ENCODE measurements at regions not wholly inside any gene's neighbourhood (a gene's known extent, or its start where the extent isn't known, plus 50 kb on each side); places are given as distances from the start of the nearest gene placed in this dataset.
"Not testable (repeated sequence)": the region's sequence is repeated elsewhere in the genome, so short reads cannot be mapped to it uniquely, and the experiment has no call there.

- no peak for DNase-seq (ENCODE audit: low read depth)
- Mint-ChIP-seq H3K27ac (ENCODE audit: unreplicated experiment) (no peak overlapping the region), H3K4me3 (ENCODE audit: unreplicated experiment) (no peak overlapping the region), H3K36me3 (ENCODE audit: low read depth, unreplicated experiment) (peaks cover 2% of the 10 kb centered on the region), H3K27me3 (ENCODE audit: low read depth, unreplicated experiment) (no peaks in the 10 kb centered on the region), H3K9me3 (ENCODE audit: unreplicated experiment) (peaks cover 2% of the 10 kb centered on the region), H3K4me1 (ENCODE audit: low read depth, unreplicated experiment) (peaks cover 10% of the 10 kb centered on the region)
- Histone ChIP-seq H3K9ac (ENCODE audit: low read length) (no peak overlapping the region), H2AFZ (ENCODE audit: low read depth, low read length) (no peak overlapping the region), H3K4me1 (ENCODE audit: insufficient read depth, low read length) (no peaks in the 10 kb centered on the region), H3K79me2 (ENCODE audit: insufficient read depth, low read length) (no peaks in the 10 kb centered on the region), H3K27ac (ENCODE audit: low read depth, low read length) (no peak overlapping the region), H3K4me2 (ENCODE audit: low read length) (no peak overlapping the region), H3K36me3 (ENCODE audit: insufficient read depth, low read length) (no peaks in the 10 kb centered on the region), H3K27me3 (ENCODE audit: insufficient read depth, low read length) (no peaks in the 10 kb centered on the region), H3K9me3 (ENCODE audit: insufficient read depth, low read depth, low read length) (no peaks in the 10 kb centered on the region), H4K20me1 (ENCODE audit: insufficient read depth, low read length) (no peaks in the 10 kb centered on the region), H3K4me3 (ENCODE audit: insufficient read depth, low read depth, low read length) (no peak overlapping the region)
- no peak for FAIRE-seq
- TF ChIP-seq EZH2 (IDR thresholded peaks at IDR 0.05; ENCODE audit: insufficient read depth, low read length) (no peak), CTCF (IDR thresholded peaks at IDR 0.05; ENCODE audit: insufficient read depth, low read depth, low read length) (no peak)
These were observed 123.8 kb downstream of the FAM170A start for GRCh38 chr5:119752921-119753886.

- not testable (repeated sequence) for H3K9me3 Mint-ChIP-seq (ENCODE audit: unreplicated experiment); H3K36me3 Mint-ChIP-seq (ENCODE audit: low read depth, unreplicated experiment); H3K4me3 Mint-ChIP-seq (ENCODE audit: unreplicated experiment); H3K79me2 ChIP-seq (ENCODE audit: insufficient read depth, low read length); H3K27ac ChIP-seq (ENCODE audit: low read depth, low read length); H3K36me3 ChIP-seq (ENCODE audit: insufficient read depth, low read length); H4K20me1 ChIP-seq (ENCODE audit: insufficient read depth, low read length); H3K9ac ChIP-seq (ENCODE audit: low read length); H2AFZ ChIP-seq (ENCODE audit: low read depth, low read length); H3K27ac Mint-ChIP-seq (ENCODE audit: unreplicated experiment); FAIRE-seq; H3K4me1 Mint-ChIP-seq (ENCODE audit: low read depth, unreplicated experiment); H3K4me3 ChIP-seq (ENCODE audit: insufficient read depth, low read depth, low read length); H3K9me3 ChIP-seq (ENCODE audit: insufficient read depth, low read depth, low read length); H3K27me3 Mint-ChIP-seq (ENCODE audit: low read depth, unreplicated experiment); DNase-seq (ENCODE audit: low read depth); H3K4me1 ChIP-seq (ENCODE audit: insufficient read depth, low read length); H3K4me2 ChIP-seq (ENCODE audit: low read length); H3K27me3 ChIP-seq (ENCODE audit: insufficient read depth, low read length)
These were observed 125.5 kb downstream of the FAM170A start for GRCh38 chr5:119754825-119755224.

GRCh38 chr5:119757276-119757675, 127.9 kb downstream of the FAM170A start:
- H3K4me1 Mint-ChIP-seq (ENCODE audit: low read depth, unreplicated experiment) = peaks cover 10% of the 10 kb centered on the region
- DNase-seq (ENCODE audit: low read depth) (no peak), FAIRE-seq (no peak)
- Histone ChIP-seq H4K20me1 (ENCODE audit: insufficient read depth, low read length) (no peaks in the 10 kb centered on the region), H3K4me2 (ENCODE audit: low read length) (no peak overlapping the region), H3K9ac (ENCODE audit: low read length) (no peak overlapping the region), H3K27ac (ENCODE audit: low read depth, low read length) (no peak overlapping the region), H3K27me3 (ENCODE audit: insufficient read depth, low read length) (no peaks in the 10 kb centered on the region), H3K9me3 (ENCODE audit: insufficient read depth, low read depth, low read length) (no peaks in the 10 kb centered on the region), H3K79me2 (ENCODE audit: insufficient read depth, low read length) (no peaks in the 10 kb centered on the region), H3K4me1 (ENCODE audit: insufficient read depth, low read length) (no peaks in the 10 kb centered on the region), H3K36me3 (ENCODE audit: insufficient read depth, low read length) (no peaks in the 10 kb centered on the region), H3K4me3 (ENCODE audit: insufficient read depth, low read depth, low read length) (no peak overlapping the region), H2AFZ (ENCODE audit: low read depth, low read length) (no peak overlapping the region)
- TF ChIP-seq CTCF (IDR thresholded peaks at IDR 0.05; ENCODE audit: insufficient read depth, low read depth, low read length) (no peak), EZH2 (IDR thresholded peaks at IDR 0.05; ENCODE audit: insufficient read depth, low read length) (no peak)
- no peaks in the 10 kb centered on the region for H3K27me3 Mint-ChIP-seq (ENCODE audit: low read depth, unreplicated experiment)
- H3K27ac Mint-ChIP-seq (ENCODE audit: unreplicated experiment) = no peak overlapping the region
- H3K36me3 Mint-ChIP-seq (ENCODE audit: low read depth, unreplicated experiment) = peaks cover 2% of the 10 kb centered on the region
- H3K4me3 Mint-ChIP-seq (ENCODE audit: unreplicated experiment) = no peak overlapping the region
- H3K9me3 Mint-ChIP-seq (ENCODE audit: unreplicated experiment) = peaks cover 2% of the 10 kb centered on the region

GRCh38 chr5:119769695-119770693, 140.6 kb downstream of the FAM170A start:
- not testable (repeated sequence) for H3K27ac Mint-ChIP-seq (ENCODE audit: unreplicated experiment); H3K36me3 ChIP-seq (ENCODE audit: insufficient read depth, low read length); H3K4me2 ChIP-seq (ENCODE audit: low read length); H3K27ac ChIP-seq (ENCODE audit: low read depth, low read length); H3K27me3 ChIP-seq (ENCODE audit: insufficient read depth, low read length); H3K9ac ChIP-seq (ENCODE audit: low read length); H4K20me1 ChIP-seq (ENCODE audit: insufficient read depth, low read length); H3K4me1 ChIP-seq (ENCODE audit: insufficient read depth, low read length); H3K4me3 ChIP-seq (ENCODE audit: insufficient read depth, low read depth, low read length); H3K4me1 Mint-ChIP-seq (ENCODE audit: low read depth, unreplicated experiment); H2AFZ ChIP-seq (ENCODE audit: low read depth, low read length); H3K27me3 Mint-ChIP-seq (ENCODE audit: low read depth, unreplicated experiment); H3K9me3 ChIP-seq (ENCODE audit: insufficient read depth, low read depth, low read length); H3K79me2 ChIP-seq (ENCODE audit: insufficient read depth, low read length); H3K36me3 Mint-ChIP-seq (ENCODE audit: low read depth, unreplicated experiment); H3K4me3 Mint-ChIP-seq (ENCODE audit: unreplicated experiment); FAIRE-seq; H3K9me3 Mint-ChIP-seq (ENCODE audit: unreplicated experiment); DNase-seq (ENCODE audit: low read depth)
